HL-60 (cell line): ENCODE measurements at regions not wholly inside any gene's neighbourhood (a gene's known extent, or its start where the extent isn't known, plus 50 kb on each side); places are given as distances from the start of the nearest gene placed in this dataset.
"Not testable (repeated sequence)": the region's sequence is repeated elsewhere in the genome, so short reads cannot be mapped to it uniquely, and the experiment has no call there.

Experiments used
- DNase-seq, 2 experiments: peaks; one replicate each; pipeline ENCODE4 v3.0.0-alpha.2; 2010 to 2020; ENCODE audit warnings: low read depth in 1 of 2, low spot score in 1 of 2
- H3K27ac ChIP-seq: fragments of 250-450 bp; sonication (Bioruptor Pico); replicated peaks from 2 replicates; pipeline ENCODE4 v1.5.1; 2020; ENCODE audit warnings: mild to moderate bottlenecking, moderate library complexity
- H3K27me3 ChIP-seq: fragments of 250-450 bp; sonication (Bioruptor Pico); 2 replicates; pipeline ENCODE4 v1.5.1; 2021; ENCODE audit warnings: mild to moderate bottlenecking, moderate library complexity; ENCODE audit not compliant: insufficient read depth, poor library complexity, severe bottlenecking
- H3K4me3 ChIP-seq: replicated peaks from 2 replicates; pipeline ENCODE4 v1.5.1; 2011; ENCODE audit warnings: mild to moderate bottlenecking, control low read depth, low read length; ENCODE audit not compliant: insufficient read depth
- CTCF ChIP-seq: IDR thresholded peaks from one replicate; pipeline ENCODE4 v1.5.1; 2011; ENCODE audit warnings: low read length, control low read depth, inconsistent platforms; ENCODE audit not compliant: insufficient read depth
- GABPA ChIP-seq: IDR thresholded peaks from 2 replicates; pipeline ENCODE4 v1.6.1; 2012; ENCODE audit warnings: low read depth
- POLR2AphosphoS5 ChIP-seq: IDR thresholded peaks from 2 replicates; pipeline ENCODE4 v1.6.1; 2012; ENCODE audit warnings: low read depth
- REST ChIP-seq: IDR thresholded peaks from 2 replicates; pipeline ENCODE4 v1.6.1; 2012; ENCODE audit warnings: low read depth; ENCODE audit not compliant: insufficient replicate concordance
- SPI1 ChIP-seq: IDR thresholded peaks from 2 replicates; pipeline ENCODE4 v1.6.1; 2012; ENCODE audit warnings: low read depth, mild to moderate bottlenecking, borderline replicate concordance

GRCh38 chr5:120122703-120123102 is 341.4 kb upstream of the PRR16 start:
- TF ChIP-seq CTCF (no peak), SPI1 (no peak), GABPA (no peak), POLR2AphosphoS5 (no peak), REST (no peak)
- no peak for DNase-seq
- no peaks in the 10 kb centered on the region for H3K27me3 ChIP-seq
- no peak overlapping the region for H3K4me3 ChIP-seq
- no peak overlapping the region for H3K27ac ChIP-seq

- TF ChIP-seq CTCF (no peak), SPI1 (no peak), GABPA (no peak), POLR2AphosphoS5 (no peak), REST (no peak)
- no peaks in the 10 kb centered on the region for H3K27me3 ChIP-seq
- H3K27ac ChIP-seq: no peak overlapping the region
- no peak for DNase-seq
- H3K4me3 ChIP-seq: no peak overlapping the region
These were observed 340.1 kb upstream of the PRR16 start for GRCh38 chr5:120124031-120124430.

- no peaks in the 10 kb centered on the region for H3K27me3 ChIP-seq
- no peak for DNase-seq
- no peak overlapping the region for H3K4me3 ChIP-seq
- no peak for TF ChIP-seq CTCF
- TF ChIP-seq REST: no peak
- TF ChIP-seq GABPA: no peak
- TF ChIP-seq POLR2AphosphoS5: no peak
- no peak for TF ChIP-seq SPI1
- no peak overlapping the region for H3K27ac ChIP-seq
These were observed 339.1 kb upstream of the PRR16 start for GRCh38 chr5:120124961-120125360.

GRCh38 chr5:120132347-120132746 is 331.8 kb upstream of the PRR16 start:
- not testable (repeated sequence) for H3K27ac ChIP-seq, H3K27me3 ChIP-seq, H3K4me3 ChIP-seq
- peak in 1 of 2 experiments; percentile 37 for DNase-seq
